ENCODE measurements at regions not wholly inside any gene's neighbourhood (a gene's known extent, or its start where the extent isn't known, plus 50 kb on each side); places are given as distances from the start of the nearest gene placed in this dataset.

DNA sequence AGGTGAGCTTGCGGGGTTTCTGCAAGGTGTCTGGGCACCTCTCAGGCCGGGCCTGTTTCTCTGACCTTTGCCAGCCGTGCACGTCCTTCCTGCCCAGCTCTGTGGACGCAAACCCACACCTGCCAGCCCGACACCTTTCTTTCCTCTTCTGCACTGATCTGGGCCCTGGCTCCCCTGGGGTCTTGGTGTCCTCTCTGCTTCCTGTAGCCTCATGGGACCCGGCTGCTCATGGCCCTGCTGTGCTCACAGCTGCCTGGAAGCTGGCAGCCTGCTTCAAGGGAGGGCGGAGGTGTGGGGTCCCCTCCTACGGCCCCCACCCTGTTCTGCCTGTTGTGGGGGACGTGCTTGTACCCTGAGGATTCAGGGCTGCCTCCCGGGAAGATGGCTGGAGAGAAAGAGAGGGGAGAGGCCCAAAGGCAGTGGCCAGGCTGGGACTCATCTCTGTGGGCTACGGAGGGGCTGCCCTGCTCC is 342.4 kb downstream of the SEC14L1 start:
- no peak for DNase-seq (ENCODE audit: low read depth)

DNA sequence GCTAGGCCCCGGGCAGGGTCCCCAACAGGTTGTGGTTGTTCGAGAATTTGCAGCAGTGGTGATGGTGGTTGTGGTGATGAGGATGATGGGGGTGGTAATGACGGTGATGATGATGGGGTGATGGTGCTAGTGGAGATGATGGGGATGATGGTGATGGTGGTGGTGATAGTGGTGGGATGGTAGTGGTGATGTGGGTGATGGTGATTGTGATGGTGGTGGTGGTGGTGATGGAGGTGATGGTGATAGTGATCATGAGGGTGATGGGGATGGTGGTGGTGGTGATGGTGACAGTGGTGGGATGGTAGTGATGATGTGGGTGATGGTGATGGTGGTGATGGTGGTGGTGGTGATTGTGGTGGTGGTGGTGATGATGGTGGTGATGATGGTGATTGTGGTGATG is 343.3 kb downstream of the SEC14L1 start:
- DNase-seq (ENCODE audit: low read depth), result no peak

DNA sequence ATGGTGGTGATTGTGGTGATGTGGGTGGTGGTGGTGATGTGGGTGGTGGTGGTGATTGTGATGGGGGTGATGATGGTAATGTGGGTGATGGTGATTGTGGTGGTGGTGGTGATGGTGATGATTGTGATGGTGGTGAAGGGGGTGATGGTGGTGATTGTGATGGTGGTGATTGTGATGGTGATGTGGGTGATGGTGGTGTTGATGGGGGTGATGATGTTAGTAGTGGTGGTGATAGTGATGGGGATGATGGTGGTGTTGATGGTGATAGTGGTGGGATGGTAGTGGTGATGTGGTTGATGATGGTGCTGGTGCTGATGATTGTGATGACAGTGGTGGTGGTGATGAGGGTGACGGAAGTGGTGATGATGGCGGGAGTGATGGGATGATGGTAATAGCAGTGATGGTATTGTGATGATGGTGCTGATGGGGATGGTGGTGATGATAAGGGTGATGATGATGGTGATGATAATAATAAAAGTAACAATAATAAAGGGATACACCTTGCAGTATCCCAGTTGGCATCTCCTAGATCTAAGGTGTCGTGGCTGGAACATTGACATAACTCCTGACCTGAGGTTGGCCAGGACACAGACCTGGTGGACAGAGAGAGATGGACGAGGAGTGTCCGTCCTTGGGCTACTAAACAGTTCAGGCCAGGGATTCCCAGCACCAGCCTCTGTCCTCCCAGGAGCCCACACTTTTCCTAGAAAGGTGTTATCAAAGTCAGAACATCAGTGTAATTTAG is 344.5 kb downstream of the SEC14L1 start:
- DNase-seq (ENCODE audit: low read depth), result no peak

DNA sequence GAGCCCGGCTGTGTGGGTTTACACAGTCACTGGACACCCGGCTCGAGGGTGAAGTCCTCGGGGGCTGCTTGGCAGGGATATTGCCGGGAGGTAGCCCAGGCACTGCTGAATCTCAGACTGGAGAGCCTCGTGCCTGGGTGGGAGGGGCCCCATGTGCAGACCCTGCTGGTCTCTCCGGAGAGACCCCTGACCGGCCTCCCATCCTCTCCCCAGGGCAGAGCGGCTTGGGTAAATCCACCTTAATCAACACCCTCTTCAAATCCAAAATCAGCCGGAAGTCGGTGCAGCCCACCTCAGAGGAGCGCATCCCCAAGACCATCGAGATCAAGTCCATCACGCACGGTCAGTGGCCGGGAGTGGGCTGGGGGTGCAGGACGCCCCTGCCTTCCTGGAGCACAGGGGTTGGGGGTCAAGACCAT is 346.5 kb downstream of the SEC14L1 start:
- no peak for DNase-seq (ENCODE audit: low read depth)

DNA sequence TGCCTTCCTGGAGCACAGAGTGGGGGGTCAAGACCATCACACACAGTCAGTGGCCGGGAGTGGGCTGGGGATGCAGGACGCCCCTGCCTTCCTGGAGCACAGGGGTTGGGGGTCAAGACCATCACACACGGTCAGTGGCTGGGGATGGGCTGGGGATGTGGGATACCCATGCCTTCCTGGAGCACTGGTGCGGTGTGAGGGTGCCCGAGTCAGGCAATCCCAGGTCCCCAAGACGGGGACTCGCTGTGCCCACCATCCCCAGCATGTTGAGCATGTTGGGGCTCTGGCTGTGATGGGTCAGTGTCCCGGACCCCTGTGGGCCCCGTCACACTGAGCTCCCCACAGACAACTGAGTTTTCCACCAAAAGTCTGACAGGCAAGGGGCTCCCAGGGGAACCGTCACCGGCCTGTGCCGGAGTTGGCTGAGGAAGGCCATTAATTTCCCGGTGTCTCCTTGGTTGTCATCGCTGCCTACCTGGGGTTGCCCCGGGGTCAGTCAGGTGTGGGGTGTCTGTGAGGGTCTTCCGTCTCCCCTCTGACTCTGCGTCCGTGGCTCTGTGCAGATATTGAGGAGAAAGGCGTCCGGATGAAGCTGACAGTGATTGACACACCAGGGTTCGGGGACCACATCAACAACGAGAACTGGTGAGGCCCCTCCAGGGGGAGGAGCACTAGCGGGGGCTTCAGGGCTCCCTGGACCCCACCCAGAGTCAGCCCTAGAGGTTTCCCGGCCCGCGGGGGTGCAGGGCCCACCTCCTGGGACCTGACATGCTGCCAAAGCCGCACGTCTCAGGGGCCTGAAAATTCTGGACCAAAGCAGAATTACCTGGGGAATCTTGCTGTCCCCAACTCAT is 347.1 kb downstream of the SEC14L1 start:
- no peak for DNase-seq (ENCODE audit: low read depth)

DNA sequence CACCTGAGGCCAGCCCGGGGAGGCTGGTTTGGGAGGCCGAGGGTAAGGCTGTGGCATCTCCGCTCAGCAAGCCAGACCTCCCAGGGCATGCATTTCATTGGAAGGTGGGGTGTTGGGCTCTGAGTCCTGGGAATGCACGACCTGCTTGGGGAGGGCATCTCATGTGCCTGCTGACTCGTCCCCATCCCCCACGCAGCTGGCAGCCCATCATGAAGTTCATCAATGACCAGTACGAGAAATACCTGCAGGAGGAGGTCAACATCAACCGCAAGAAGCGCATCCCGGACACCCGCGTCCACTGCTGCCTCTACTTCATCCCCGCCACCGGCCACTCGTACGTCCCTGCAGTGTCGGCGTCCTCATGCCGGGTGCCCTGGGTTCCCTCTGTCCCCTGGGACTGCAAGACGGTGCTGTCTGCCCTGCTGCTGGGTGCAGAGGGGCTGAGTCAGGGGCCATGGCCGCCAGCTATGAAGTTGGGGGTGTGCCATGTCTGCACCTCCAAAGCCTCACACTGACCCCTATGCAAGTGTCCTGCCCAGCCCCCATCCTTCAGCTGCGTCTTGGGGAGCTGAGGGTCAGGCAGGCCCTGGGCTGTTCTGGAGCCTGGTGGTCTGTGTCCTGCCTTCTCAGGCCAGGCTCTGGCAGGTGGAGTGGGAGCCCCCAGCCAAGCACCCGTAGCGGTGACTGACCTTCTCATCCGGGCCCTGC is 347.9 kb downstream of the SEC14L1 start:
- DNase-seq (ENCODE audit: low read depth), result no peak

DNA sequence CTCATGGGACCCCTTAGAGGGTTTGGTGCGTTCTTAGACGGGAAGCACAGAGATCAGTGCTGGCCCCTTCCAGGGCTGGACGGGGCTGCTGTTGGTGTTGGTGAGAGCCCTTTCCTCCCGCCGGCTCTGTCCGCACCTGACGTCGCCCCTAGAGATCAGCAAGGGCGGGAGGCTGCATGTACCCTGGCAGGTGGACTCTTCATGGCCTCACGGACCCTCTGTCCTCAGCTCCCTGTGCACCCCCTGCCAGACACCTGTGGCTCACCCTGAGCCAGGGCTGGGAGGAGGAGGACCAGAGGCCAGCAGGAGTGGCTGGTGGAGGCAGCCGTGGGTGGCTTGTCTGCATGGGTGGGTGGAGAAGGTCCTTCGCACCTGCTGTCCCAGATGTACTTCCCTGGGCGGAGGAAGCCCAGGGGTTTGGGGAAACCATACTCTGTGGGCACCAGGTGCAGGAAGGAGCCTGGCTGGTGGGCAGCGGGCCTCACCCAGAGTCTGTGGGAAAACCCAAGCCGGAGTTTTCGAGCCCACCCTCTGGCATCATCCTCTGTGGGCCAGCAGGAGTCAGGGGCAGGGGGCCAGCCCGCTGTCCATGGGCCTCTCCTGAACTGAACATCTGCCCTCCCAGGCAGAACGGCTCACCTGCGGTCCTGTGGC is 348.6 kb downstream of the SEC14L1 start:
- no peak for DNase-seq (ENCODE audit: low read depth)

DNA sequence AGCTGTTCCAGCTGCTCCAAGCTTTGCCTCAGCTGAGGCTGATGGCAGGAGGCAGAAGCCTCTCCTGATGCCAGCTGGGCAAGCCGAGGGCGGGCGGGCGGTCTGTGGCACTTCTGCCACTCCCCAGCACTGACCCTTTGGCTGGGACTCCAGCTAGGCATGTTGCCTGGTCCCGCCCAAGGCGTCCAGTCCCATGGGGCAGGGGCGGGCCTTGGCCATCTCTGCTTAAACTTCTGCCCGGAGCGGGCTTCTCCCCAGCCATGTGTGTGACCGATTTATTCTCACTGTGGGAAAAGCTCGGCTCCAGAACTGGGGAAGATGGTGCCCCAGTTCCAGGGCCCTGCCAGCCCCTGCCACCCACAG is 349.1 kb downstream of the SEC14L1 start:
- DNase-seq (ENCODE audit: low read depth), result no peak

DNA sequence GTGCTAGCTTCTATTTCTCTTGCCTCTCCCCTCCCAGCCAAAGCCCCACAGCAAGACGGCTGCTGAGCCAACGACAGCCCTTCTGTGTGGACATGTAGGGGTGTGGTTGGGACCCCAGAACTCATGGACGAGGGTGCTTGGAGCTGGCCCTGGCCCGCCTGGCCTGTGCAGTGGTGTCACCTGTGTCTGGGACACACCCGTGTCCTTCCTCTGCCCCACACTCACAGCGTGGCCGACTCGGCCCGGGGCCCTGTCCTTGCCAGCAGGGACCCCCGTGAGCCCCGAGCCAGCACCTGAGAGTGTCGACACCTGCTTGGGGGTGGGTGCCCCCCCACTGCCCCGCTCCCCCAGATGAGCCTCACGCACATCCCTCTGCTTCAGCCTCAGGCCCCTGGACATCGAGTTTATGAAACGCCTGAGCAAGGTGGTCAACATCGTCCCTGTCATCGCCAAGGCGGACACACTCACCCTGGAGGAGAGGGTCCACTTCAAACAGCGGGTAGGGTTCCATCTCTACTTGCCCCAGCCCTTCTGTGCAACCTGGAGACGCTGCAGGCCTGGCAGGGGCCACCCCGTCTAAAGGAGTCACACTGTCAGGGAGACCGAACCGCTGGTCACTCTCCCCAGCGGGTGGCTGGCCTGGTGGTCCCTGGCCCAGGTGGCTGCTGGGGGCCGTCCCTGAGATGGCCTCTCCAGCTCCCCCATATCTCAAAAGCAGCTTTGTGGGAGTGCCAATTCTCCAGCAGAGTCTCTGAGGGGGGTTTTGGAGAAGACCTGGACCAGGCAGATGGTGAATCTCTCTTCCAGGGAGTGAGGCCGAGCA is 349.8 kb downstream of the SEC14L1 start:
- DNase-seq (ENCODE audit: low read depth), result no peak

DNA sequence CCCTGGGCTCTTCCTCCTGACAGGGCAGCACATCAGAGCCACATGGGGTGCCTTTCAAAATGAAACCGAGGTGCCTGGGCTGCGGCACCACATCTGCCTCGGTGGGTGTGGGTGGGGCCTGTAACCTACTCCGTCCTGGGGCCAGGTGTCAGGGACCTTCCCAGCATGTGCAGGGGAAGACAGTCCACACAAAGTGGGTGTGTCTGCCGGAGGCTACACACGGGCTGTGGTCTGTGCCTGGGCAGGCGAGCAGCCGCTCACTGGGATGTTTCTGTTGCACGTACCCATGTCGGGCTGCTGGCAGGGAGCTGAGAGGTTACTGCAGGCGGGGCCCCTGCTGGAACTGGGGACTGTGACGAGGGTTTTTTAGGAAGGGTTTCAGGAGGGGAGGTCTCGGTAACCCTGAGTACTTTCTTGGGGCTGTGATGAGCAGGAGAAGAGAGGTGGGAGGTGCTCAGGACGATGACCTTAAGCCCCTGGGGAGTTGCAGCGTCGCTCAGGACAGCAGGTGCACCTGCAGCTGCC is 351.2 kb downstream of the SEC14L1 start:
- no peak for DNase-seq (ENCODE audit: low read depth)

DNA sequence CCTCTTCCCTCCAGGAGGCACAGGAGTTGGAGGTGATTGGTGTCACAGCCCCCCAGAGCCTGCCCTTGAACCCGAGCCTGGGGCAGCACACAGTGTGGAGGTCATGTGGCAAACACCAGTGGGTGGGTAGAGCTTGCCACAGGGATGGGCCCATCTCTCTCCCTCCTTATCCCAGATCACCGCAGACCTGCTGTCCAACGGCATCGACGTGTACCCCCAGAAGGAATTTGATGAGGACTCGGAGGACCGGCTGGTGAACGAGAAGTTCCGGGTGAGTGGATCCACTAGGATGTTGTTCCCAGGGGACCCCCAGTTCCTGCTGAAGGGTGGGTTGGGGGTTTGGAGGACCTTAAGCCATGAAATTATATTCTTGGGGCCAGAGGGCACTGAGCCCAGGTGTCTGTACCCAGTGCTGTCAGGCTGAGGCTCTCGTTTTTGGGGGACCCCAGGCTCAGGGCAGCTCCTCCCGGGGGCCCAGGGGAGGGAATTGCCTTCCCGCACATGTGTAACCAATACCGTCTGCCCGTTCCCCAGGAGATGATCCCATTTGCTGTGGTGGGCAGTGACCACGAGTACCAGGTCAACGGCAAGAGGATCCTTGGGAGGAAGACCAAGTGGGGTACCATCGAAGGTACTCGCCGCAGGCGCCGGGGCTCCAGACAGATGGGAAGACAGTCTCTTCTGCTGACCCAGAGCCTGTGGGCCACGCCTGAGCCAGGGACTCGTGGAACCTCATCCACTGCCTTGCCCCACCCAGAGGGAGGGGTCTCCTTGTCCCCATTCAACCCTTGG is 351.9 kb downstream of the SEC14L1 start:
- no peak for DNase-seq (ENCODE audit: low read depth)

DNA sequence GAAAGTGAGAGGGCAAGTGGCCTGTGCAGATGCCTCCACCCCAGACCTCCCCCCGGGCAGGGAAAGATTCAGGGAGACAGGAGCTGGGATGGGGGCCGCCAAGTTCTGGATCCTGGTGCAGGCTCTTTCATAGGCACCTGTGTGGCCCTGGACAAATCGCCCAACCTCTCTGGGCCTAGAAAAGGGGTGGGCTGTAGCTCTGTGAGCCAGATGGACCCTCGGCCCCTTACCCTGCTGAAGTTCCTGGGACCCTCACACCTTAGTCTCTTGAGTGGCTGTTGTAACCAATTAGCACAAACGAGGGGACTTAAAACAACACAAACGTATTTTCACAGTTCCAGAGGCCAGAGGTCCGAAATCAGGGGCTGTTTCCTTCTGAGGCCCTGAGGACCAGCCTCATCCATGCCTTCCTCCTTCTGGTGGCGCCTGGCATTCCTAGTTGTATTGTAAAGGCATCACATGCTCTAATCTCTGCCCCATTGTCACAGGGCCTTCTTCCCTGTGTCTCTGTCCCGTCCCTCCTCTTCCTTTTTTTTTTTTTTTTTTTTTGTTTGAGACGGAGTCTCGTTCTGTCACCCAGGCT is 352.6 kb downstream of the SEC14L1 start:
- DNase-seq (ENCODE audit: low read depth), result no peak

DNA sequence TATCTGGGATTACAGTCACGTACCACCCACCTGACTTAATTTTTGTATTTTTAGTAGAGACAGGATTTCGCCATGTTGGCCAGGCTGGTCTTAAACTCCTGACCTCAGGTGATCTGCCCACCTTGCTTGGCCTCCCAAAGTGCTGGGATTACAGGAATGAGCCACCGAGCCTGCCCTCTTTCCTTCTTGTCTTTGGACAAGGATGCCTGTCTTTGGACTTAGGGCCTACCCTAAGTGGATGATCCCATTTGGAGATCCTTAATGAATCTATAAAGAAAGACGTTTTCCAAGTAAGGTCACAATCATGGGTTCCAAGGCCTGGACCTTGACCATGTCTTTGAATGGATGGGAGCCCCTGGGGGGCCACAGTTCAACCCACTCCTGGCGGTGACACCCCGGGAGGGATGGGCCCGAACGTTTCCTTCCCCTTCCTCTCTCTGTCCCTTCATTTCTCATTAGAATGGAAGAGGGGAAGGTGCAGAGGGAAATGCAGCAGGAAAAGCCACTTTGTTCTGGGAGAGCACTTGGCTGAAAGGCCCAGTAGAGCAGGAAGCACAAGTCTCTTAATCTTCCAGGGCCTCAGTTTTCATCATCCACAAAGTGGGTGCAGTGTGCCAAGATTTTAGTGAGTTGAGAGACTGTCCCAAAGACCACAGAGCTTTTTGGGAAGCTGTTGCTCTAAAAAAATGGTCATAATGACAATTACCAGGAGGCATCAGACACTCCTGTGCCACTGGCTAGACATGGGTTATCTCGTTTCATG is 353.3 kb downstream of the SEC14L1 start:
- DNase-seq (ENCODE audit: low read depth), result no peak

DNA sequence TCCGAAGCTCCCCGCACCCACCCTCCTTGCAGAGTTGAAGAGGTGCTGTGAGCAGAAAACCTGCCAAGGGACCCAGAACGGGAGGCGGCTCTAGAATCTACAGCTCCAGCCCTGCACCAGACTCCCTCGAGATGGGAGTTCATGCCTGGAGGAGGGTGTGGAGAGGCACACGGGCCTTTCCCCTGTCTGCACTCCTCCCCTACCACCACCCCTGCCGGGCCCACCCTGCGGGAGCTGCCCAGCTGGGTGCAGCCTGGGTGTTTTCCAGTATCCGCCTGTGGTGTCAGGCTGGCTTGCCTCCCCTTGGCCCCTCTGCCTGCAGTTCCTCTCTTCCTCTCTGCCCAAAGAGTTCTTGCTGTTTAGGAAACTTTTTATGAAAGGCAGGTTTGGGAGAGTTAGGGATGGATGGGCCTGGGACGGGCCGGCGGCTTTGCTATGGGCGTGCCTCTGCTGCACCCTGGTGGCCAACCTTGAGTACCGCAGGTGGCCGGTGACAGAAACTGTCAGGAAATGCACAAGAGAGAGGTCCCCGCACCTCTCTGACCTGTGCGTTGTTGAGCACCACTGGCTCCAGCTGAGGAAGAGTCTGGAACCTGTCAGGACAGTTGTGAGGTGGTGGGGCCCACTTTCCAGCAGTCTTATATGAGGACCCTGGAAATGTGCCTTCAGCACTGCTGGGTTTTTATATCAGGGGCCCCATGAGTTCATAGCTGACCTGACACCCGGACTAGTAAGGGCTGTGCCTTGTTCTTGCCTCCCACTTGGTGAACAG is 354.1 kb downstream of the SEC14L1 start:
- DNase-seq (ENCODE audit: low read depth), result peak; percentile 84

DNA sequence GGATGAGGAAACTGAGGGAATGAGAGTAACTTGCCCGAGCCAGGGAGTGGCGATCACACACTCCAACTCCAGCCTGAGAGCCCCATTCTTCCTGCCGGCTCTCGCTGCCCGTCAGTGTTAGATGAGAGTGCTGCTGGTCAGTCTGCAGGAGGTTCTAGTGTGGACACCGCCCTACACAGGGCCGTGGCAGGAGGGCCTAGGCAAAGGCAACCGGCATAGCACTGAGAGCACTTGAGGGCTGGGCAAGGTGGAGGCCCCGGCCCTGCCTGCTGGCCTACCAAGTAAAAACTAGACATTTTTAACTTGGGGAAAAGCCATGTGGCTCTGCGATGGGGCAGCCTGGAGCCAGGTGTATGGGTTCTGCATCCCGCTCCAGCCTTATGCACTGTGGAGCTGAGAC is 354.8 kb downstream of the SEC14L1 start:
- no peak for DNase-seq (ENCODE audit: low read depth)

DNA sequence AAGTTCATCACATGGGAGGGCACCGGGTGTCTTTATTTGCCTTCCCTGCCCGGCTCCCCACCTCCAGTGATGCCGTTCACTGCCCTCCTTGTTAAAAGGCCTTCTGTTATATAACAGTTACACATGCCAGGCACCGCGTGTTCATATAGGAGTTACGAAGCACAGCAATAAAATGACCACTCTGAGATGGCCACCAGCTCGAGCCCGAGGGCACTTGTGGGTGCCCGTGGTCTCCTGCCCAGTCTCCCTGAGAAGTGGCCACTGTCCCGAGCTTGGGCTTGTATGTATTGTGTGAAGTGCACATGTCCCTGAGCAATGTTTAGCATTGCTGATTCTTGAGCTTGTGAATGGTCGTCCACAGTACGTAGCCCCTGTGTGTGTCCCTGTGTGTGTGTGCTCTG is 355.6 kb downstream of the SEC14L1 start:
- DNase-seq (ENCODE audit: low read depth), result no peak

DNA sequence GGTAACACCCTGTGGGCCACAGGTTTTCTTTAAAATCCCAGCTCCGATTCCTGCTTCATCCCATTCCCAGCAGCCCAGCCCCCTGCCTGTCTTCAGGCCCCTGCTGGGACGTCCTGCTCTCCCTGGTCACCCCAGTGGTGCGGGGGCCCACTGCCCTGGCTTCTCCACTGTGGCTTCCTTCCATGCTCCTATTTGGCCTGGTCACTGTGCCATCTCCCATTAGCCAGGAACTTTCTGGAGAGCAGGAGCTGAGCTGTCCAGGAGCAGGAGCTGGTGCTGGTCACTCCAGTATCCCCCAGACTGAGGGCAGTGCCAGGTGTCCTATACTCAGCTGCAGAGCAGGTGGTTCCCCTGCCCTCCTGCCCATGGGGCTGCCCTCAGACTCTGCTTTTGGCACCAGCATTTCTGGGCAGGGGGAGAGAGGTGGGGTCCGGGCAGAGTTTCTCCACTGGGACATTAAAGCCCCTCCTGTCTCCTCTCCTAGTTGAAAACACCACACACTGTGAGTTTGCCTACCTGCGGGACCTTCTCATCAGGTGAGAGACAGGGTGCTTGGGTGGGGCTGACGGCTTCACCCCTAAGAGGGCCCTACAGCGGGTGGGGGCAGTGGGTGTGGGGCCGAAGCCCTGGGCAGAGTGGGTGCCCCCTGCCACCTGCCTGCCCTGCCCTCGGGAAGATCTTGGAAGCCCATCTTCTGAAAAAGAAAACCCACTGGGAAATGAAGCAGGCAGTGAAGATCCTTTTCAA is 356.2 kb downstream of the SEC14L1 start:
- DNase-seq (ENCODE audit: low read depth), result no peak

Data from Daoy (cell line).